ENCODE measurements at regions not wholly inside any gene's neighbourhood (a gene's known extent, or its start where the extent isn't known, plus 50 kb on each side); places are given as distances from the start of the nearest gene placed in this dataset.

DNA sequence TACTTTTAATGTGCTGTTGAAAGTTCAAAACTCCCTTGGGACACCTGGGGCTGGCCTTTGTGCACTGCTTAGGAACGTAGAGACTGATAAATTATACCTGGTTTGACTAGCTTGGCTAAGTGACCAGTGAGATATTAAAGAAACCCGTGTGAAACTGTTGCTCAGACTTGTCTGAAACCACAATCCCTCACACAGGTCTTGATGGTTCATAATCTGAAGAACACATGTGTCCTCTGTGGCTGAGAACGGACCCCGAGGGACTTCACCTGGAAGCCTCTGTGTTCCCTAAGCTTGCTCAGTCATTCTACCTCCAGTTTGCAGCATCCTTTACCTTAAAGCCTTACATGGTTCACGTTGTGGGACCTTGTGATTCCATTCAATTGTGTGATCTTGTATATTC is 218.8 kb downstream of the CBLN2 start:
- no peaks in the 10 kb centered on the region for H3K4me1 ChIP-seq
- H3K27ac ChIP-seq = no peak overlapping the region
- no peaks in the 10 kb centered on the region for H3K36me3 ChIP-seq (replicated peaks in 1 of 2; ENCODE audit: insufficient read depth in 1 of 2, low read depth in 2 of 2)
- intact Hi-C loops (cut with DNase I) = no loop called here
- H3K27me3 ChIP-seq = no peaks in the 10 kb centered on the region
- ATAC-seq (no peak), DNase-seq (no peak)
- TF ChIP-seq, protein P1, sequence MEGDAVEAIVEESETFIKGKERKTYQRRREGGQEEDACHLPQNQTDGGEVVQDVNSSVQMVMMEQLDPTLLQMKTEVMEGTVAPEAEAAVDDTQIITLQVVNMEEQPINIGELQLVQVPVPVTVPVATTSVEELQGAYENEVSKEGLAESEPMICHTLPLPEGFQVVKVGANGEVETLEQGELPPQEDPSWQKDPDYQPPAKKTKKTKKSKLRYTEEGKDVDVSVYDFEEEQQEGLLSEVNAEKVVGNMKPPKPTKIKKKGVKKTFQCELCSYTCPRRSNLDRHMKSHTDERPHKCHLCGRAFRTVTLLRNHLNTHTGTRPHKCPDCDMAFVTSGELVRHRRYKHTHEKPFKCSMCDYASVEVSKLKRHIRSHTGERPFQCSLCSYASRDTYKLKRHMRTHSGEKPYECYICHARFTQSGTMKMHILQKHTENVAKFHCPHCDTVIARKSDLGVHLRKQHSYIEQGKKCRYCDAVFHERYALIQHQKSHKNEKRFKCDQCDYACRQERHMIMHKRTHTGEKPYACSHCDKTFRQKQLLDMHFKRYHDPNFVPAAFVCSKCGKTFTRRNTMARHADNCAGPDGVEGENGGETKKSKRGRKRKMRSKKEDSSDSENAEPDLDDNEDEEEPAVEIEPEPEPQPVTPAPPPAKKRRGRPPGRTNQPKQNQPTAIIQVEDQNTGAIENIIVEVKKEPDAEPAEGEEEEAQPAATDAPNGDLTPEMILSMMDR (IDR thresholded peaks at IDR 0.05) = no peak
- TF ChIP-seq POLR2A (IDR thresholded peaks at IDR 0.05) = no peak
- 47 to 49% methylated on average over 5 of the region's 5 CpGs for WGBS, 2 donors
- no peak overlapping the region for H3K4me3 ChIP-seq
- no peaks in the 10 kb centered on the region for H3K9me3 ChIP-seq

DNA sequence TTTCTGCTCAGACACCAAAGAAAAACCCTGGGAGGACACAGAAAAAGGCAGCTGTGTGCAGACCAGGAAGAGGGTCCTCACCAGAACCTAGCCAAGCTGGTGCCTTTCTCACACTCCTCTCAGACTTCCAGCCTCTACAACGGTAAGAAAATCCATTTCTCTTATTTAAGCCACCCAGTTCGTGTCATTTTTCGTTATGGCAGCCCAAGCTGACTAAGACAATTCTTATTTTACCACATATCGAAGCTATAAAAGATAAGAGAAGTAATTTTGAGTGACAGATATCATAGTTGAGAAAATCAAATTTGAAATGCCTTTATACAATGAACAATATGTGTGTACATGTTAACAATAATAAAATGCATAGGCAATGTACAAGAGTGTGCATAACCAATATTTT is 219.5 kb downstream of the CBLN2 start:
- DNase-seq (no peak), ATAC-seq (no peak)
- WGBS, 2 donors = 53 to 61% methylated on average over 4 of the region's 4 CpGs
- TF ChIP-seq, protein P1 (IDR thresholded peaks at IDR 0.05) = no peak
- no peak for TF ChIP-seq POLR2A (IDR thresholded peaks at IDR 0.05)
- Histone ChIP-seq H3K9me3 (no peaks in the 10 kb centered on the region), H3K4me1 (no peaks in the 10 kb centered on the region), H3K4me3 (no peak overlapping the region), H3K27me3 (no peaks in the 10 kb centered on the region), H3K27ac (no peak overlapping the region), H3K36me3 (replicated peaks in 1 of 2; ENCODE audit: insufficient read depth in 1 of 2, low read depth in 2 of 2) (no peaks in the 10 kb centered on the region)
- intact Hi-C loops (cut with DNase I) = no loop called here

DNA sequence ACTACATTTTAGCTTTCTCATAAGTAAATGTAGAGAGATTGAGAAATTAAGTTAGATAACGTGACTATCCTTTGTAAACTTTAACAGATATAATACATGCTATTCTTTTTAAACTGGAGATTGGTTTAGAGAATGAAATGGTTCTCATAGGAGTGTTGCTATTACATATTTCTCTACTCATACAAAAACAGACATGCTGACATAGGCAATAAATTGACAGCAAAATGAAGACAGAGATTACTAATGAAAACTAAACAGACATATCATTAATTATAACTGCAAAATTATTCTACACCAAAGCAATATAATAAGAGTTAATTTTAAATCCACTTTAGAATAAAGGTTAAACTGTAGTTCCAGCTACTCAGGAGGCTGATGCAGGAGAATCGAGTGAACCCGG is 227.6 kb downstream of the CBLN2 start:
- Histone ChIP-seq H3K4me1 (no peaks in the 10 kb centered on the region), H3K9me3 (no peaks in the 10 kb centered on the region), H3K36me3 (replicated peaks in 1 of 2; ENCODE audit: insufficient read depth in 1 of 2, low read depth in 2 of 2) (no peaks in the 10 kb centered on the region), H3K4me3 (no peak overlapping the region), H3K27me3 (no peaks in the 10 kb centered on the region), H3K27ac (no peak overlapping the region)
- no peak for ATAC-seq
- TF ChIP-seq, protein P1 (IDR thresholded peaks at IDR 0.05) = no peak
- TF ChIP-seq POLR2A (IDR thresholded peaks at IDR 0.05) = no peak
- DNase-seq = no peak
- intact Hi-C loops (cut with DNase I) = no loop called here
- 51 to 61% methylated on average over 3 of the region's 3 CpGs for WGBS, 2 donors

DNA sequence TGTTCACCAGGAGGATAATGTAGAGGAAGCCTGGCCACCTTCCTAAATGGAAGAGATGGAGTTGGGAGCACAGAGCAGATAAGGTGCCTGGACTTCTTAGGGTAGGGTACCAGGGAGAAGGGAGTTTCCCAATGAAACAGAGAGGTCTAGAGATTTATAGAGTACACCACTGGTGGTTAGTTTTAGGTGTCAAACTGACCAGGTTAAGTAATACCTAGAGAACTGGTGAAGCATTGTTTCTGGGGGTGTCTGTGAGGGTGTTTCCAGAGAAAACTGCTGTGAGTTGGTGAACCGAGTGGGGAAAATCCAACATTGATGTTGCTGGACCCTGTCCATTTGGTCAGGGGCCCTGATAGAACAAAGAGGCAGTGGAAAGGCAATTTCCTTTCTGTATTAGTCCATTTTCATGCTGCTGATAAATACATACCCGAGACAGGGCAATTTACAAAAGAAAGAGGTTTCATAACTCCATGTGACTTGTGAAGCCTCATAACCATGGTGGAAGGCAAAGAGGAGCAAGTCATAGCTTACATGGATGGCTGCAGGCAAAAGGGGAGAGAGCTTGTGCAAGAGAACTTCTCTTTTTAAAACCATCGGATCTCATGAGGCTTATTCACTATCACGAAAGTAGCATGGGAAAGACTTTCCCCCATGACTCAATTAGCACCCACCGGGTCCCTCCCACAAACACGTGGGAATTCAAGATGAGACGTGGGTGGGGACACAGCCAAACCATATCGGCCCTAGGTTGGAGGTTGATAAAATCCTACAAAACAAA is 260.8 kb downstream of the CBLN2 start:
- ATAC-seq = no peak
- intact Hi-C loops (cut with DNase I) = no loop called here

More for the DNA sequence above, 260.8 kb downstream of the CBLN2 start:
- Histone ChIP-seq H3K4me3 (no peak overlapping the region), H3K9me3 (no peaks in the 10 kb centered on the region), H3K36me3 (replicated peaks in 1 of 2; ENCODE audit: insufficient read depth in 1 of 2, low read depth in 2 of 2) (no peaks in the 10 kb centered on the region), H3K4me1 (no peaks in the 10 kb centered on the region), H3K27ac (no peak overlapping the region), H3K27me3 (no peaks in the 10 kb centered on the region)
- WGBS, 2 donors = 56 to 63% methylated on average over 8 of the region's 8 CpGs
- TF ChIP-seq POLR2A (IDR thresholded peaks at IDR 0.05) = no peak
- TF ChIP-seq, protein P1 (IDR thresholded peaks at IDR 0.05) = no peak
- DNase-seq = no peak
